WERI-Rb-1 (cell line): ENCODE measurements at regions not wholly inside any gene's neighbourhood (a gene's known extent, or its start where the extent isn't known, plus 50 kb on each side); places are given as distances from the start of the nearest gene placed in this dataset.

Source experiments
- DNase-seq: peaks from one replicate; pipeline ENCODE4 v3.0.0-alpha.2; 2020
- H3K27ac ChIP-seq: fragments of 250-450 bp; sonication (Bioruptor Pico); 2 replicates; pipeline ENCODE4 v1.5.1; 2020; ENCODE audit warnings: mild to moderate bottlenecking, moderate library complexity
- H3K27me3 ChIP-seq: fragments of 250-450 bp; sonication (Bioruptor Pico); 2 replicates; pipeline ENCODE4 v1.5.1; 2021; ENCODE audit warnings: mild to moderate bottlenecking, low read depth, moderate library complexity; ENCODE audit not compliant: insufficient read depth, severe bottlenecking
- H3K36me3 ChIP-seq: fragments of 250-450 bp; sonication (Bioruptor Pico); 2 replicates; pipeline ENCODE4 v1.5.1; 2020; ENCODE audit warnings: mild to moderate bottlenecking, moderate library complexity
- H3K4me3 ChIP-seq: 2 replicates; pipeline ENCODE4 v1.5.1; 2011; ENCODE audit warnings: low read depth, mild to moderate bottlenecking, control low read depth, low read length
- H3K9me3 ChIP-seq: fragments of 250-450 bp; sonication (Bioruptor Pico); 2 replicates; pipeline ENCODE4 v1.5.1; 2021; ENCODE audit warnings: mild to moderate bottlenecking, moderate library complexity; ENCODE audit not compliant: severe bottlenecking
- CTCF ChIP-seq: IDR thresholded peaks from 2 replicates; pipeline ENCODE4 v1.5.1; 2011; ENCODE audit warnings: low read depth, mild to moderate bottlenecking, control low read depth, inconsistent platforms, low read length

DNA sequence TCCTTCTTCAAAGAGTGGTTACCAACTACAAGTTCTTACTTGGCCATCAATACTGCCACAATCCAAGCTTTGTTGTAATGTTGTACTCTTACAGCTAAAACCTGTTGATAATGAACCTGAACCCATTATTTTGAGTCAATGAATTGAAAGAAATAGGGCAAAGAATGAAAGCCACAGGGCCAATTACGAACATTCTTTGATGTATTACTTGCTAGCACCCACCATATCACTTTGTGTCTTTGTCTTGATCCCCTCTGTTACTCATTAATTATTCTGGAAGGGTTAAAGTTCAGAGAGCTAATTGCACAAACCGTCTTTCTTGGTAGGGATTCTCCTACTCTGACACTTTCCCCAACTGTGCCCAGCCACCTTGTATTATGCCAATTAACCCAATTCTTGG, 53.2 kb upstream of the TFEC start:
- Histone ChIP-seq H3K36me3 (no peaks in the 10 kb centered on the region), H3K27me3 (no peaks in the 10 kb centered on the region), H3K27ac (no peak overlapping the region), H3K4me3 (no peak overlapping the region), H3K9me3 (no peaks in the 10 kb centered on the region)
- TF ChIP-seq CTCF: no peak
- DNase-seq: no peak

GRCh38 chr7:116086547-116087045, 56.0 kb upstream of the TFEC start:
- Histone ChIP-seq H3K27ac (no peak overlapping the region), H3K4me3 (no peak overlapping the region), H3K36me3 (no peaks in the 10 kb centered on the region), H3K27me3 (no peaks in the 10 kb centered on the region), H3K9me3 (no peaks in the 10 kb centered on the region)
- TF ChIP-seq CTCF: no peak
- DNase-seq: no peak

DNA sequence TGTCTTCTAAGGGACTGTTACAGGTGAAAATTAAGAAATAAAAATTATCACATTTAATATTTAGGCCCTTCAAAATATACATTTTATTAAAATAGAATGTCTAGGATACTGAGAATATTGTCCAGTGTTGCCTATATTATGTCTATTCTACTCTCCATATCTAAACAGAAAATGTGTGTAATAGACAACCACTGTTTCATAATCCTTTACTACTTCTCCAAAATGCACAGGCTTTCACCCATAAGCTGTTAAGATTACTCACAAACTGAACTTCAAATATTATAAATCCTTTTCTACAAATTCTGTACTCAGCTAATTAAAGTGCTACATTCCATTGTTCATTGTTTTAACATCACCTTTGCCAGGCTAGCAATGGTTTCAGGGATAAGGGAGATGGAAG, 56.7 kb upstream of the TFEC start:
- H3K27ac ChIP-seq: no peak overlapping the region
- no peak overlapping the region for H3K4me3 ChIP-seq
- no peak for TF ChIP-seq CTCF
- H3K9me3 ChIP-seq: no peaks in the 10 kb centered on the region
- no peaks in the 10 kb centered on the region for H3K36me3 ChIP-seq
- DNase-seq: no peak
- H3K27me3 ChIP-seq: no peaks in the 10 kb centered on the region

GRCh38 chr7:116087984-116088383, 57.4 kb upstream of the TFEC start:
- no peak for TF ChIP-seq CTCF
- H3K27me3 ChIP-seq: no peaks in the 10 kb centered on the region
- no peaks in the 10 kb centered on the region for H3K9me3 ChIP-seq
- H3K4me3 ChIP-seq: no peak overlapping the region
- no peak for DNase-seq
- no peaks in the 10 kb centered on the region for H3K36me3 ChIP-seq
- no peak overlapping the region for H3K27ac ChIP-seq

- Histone ChIP-seq H3K27ac (no peak overlapping the region), H3K9me3 (no peaks in the 10 kb centered on the region), H3K36me3 (no peaks in the 10 kb centered on the region), H3K27me3 (no peaks in the 10 kb centered on the region), H3K4me3 (no peak overlapping the region)
- no peak for TF ChIP-seq CTCF
- no peak for DNase-seq
These were observed 58.7 kb upstream of the TFEC start for GRCh38 chr7:116089293-116089692.

GRCh38 chr7:116093516-116094301, 63.1 kb upstream of the TFEC start:
- no peak for TF ChIP-seq CTCF
- no peak for DNase-seq
- H3K27ac ChIP-seq: no peak overlapping the region
- no peak overlapping the region for H3K4me3 ChIP-seq
- no peaks in the 10 kb centered on the region for H3K9me3 ChIP-seq
- no peaks in the 10 kb centered on the region for H3K27me3 ChIP-seq
- no peaks in the 10 kb centered on the region for H3K36me3 ChIP-seq
